ENCODE measurements at regions not wholly inside any gene's neighbourhood (a gene's known extent, or its start where the extent isn't known, plus 50 kb on each side); places are given as distances from the start of the nearest gene placed in this dataset.
"Not testable (repeated sequence)": the region's sequence is repeated elsewhere in the genome, so short reads cannot be mapped to it uniquely, and the experiment has no call there.

- Mint-ChIP-seq H3K9me3 (peaks cover 0 to 3% of the 10 kb centered on the region in 2 donors), H3K4me3 (peak overlapping the region in 1 of 2 donors; percentile 9), H3K27ac (no peak overlapping the region), H3K4me1 (ENCODE audit: low read depth) (peaks cover 37% of the 10 kb centered on the region), H3K27me3 (ENCODE audit: low read depth) (no peaks in the 10 kb centered on the region), H3K36me3 (ENCODE audit: insufficient read depth in 2 of 2) (no peaks in the 10 kb centered on the region)
- DNase-seq (peak; percentile 11 to 20), ATAC-seq (replicated peaks in 1 of 2) (peak; percentile 56 to 64)
Observed at GRCh38 chr2:12556762-12557161, 160.0 kb upstream of the TRIB2 start.

- Mint-ChIP-seq H3K36me3 (ENCODE audit: insufficient read depth in 2 of 2) (no peaks in the 10 kb centered on the region), H3K27ac (no peak overlapping the region), H3K4me3 (no peak overlapping the region), H3K9me3 (peaks cover 0 to 2% of the 10 kb centered on the region in 2 donors), H3K4me1 (ENCODE audit: low read depth) (peaks cover 37% of the 10 kb centered on the region), H3K27me3 (ENCODE audit: low read depth) (no peaks in the 10 kb centered on the region)
- DNase-seq (no peak), ATAC-seq (replicated peaks in 1 of 2) (no peak)
Observed at GRCh38 chr2:12557688-12558087, 159.0 kb upstream of the TRIB2 start.

DNA sequence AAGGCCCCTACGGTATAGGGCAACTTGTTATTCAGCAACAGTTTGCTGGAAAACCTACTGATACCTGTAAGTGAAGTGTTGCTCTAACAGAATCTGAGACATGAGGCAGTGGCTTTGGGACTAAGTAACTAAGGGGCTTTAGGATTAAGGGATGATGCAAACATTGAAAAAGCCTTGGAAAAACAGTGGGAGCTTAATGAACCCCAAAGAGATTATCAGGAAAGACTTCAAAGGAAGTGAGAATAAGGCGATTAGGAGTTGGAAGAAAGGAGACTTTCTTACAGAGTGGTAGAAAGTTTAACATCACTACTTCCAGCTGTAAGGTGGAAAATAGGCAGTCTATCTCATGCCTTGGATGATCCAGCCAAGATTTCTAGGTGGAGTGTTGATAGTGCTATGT lies 158.2 kb upstream of the TRIB2 start:
- H3K4me1 Mint-ChIP-seq (ENCODE audit: low read depth), result peaks cover 37% of the 10 kb centered on the region
- no peak for ATAC-seq (replicated peaks in 1 of 2)
- H3K4me3 Mint-ChIP-seq, result no peak overlapping the region
- no peak overlapping the region for H3K27ac Mint-ChIP-seq
- DNase-seq, result no peak
- no peaks in the 10 kb centered on the region for H3K36me3 Mint-ChIP-seq (ENCODE audit: insufficient read depth in 2 of 2)
- H3K27me3 Mint-ChIP-seq (ENCODE audit: low read depth), result no peaks in the 10 kb centered on the region
- H3K9me3 Mint-ChIP-seq, result peaks cover 0 to 2% of the 10 kb centered on the region in 2 donors

DNA sequence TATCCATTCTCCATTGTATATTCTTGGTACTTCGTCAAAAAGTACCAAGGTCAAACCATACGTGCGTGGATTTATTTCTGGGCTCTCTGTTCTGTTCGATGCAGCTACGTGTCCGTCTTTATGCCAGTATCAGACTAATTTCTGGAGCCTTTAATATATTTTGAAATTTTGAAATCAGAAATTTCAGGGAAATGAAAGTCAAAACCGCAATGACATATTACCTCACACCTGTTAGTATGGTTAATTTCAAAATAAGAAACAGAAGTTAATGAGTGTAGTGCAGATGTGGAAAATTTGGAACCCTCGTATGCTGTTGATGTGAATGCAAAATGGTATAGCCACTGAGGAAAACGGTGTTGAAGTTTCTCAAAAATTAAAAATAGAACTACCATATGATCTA lies 156.1 kb upstream of the TRIB2 start:
- no peak overlapping the region for H3K4me3 Mint-ChIP-seq
- H3K9me3 Mint-ChIP-seq, result peaks cover 0 to 2% of the 10 kb centered on the region in 2 donors
- H3K36me3 Mint-ChIP-seq (ENCODE audit: insufficient read depth in 2 of 2), result peaks cover 0 to 2% of the 10 kb centered on the region in 2 donors
- H3K27ac Mint-ChIP-seq, result no peak overlapping the region
- no peak for DNase-seq
- no peaks in the 10 kb centered on the region for H3K27me3 Mint-ChIP-seq (ENCODE audit: low read depth)
- peaks cover 18% of the 10 kb centered on the region for H3K4me1 Mint-ChIP-seq (ENCODE audit: low read depth)
- ATAC-seq (replicated peaks in 1 of 2), result no peak

DNA sequence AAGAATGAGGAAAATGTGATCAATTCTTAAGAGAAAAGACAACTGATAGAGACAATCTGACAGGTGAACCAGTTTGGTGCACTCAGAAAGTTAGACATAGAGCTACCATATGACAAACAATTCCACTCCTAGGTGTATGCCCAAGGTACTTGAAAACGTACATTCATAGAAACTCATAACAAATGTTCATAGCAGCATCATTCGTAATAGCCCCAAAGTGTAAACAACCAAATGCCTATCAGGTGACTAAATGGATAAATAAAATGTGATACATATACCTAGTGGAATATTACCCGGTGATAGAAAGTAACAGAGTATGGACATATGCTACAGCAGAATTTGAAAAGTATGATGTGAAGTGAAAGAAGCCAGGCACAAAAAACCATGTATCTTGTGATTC lies 149.3 kb upstream of the TRIB2 start:
- Mint-ChIP-seq H3K9me3 (peaks cover 0 to 2% of the 10 kb centered on the region in 2 donors), H3K27me3 (ENCODE audit: low read depth) (no peaks in the 10 kb centered on the region), H3K36me3 (ENCODE audit: insufficient read depth in 2 of 2) (peaks cover 0 to 2% of the 10 kb centered on the region in 2 donors), H3K27ac (no peak overlapping the region), H3K4me1 (ENCODE audit: low read depth) (no peaks in the 10 kb centered on the region), H3K4me3 (no peak overlapping the region)
- no peak for DNase-seq
- ATAC-seq (replicated peaks in 1 of 2), result no peak

DNA sequence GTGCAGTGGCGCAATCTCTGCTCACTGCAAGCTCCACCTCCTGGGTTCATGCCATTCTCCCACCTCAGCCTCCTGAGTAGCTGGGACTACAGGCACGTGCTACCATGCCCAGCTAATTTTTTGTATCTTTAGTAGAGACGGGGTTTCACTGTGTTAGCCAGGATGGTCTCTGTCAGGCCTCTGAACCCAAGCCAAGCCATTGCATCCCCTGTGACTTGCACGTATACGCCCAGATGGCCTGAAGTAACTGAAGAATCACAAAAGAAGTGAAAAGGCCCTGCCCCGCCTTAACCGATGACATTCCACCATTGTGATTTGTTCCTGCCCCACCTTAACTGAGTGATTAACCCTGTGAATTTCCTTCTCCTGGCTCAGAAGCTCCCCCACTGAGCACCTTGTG lies 147.2 kb upstream of the TRIB2 start:
- H3K4me3 Mint-ChIP-seq; H3K9me3 Mint-ChIP-seq; H3K27ac Mint-ChIP-seq; ATAC-seq (replicated peaks in 1 of 2); H3K36me3 Mint-ChIP-seq (ENCODE audit: insufficient read depth in 2 of 2); H3K4me1 Mint-ChIP-seq (ENCODE audit: low read depth); H3K27me3 Mint-ChIP-seq (ENCODE audit: low read depth); DNase-seq: not testable (repeated sequence)

DNA sequence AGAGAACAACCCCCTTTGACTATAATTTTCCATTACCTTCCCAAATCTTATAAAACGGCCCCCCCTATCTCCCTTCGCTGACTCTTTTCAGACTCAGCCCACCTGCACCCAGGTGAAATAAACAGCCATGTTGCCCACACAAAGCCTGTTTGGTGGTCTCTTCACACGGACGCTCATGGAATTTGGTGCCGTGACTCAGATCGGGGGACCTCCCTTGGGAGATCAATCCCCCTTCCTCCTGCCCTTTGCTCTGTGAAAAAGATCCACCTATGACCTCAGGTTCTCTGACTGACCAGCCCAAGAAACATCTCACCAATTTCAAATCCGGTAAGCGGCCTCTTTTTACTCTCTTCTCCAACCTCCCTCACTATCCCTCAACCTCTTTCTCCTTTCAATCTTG lies 146.8 kb upstream of the TRIB2 start:
- H3K9me3 Mint-ChIP-seq; H3K4me3 Mint-ChIP-seq; H3K27me3 Mint-ChIP-seq (ENCODE audit: low read depth); DNase-seq; H3K27ac Mint-ChIP-seq; ATAC-seq (replicated peaks in 1 of 2); H3K4me1 Mint-ChIP-seq (ENCODE audit: low read depth); H3K36me3 Mint-ChIP-seq (ENCODE audit: insufficient read depth in 2 of 2): not testable (repeated sequence)

- Mint-ChIP-seq H3K4me3 (no peak overlapping the region), H3K27me3 (ENCODE audit: low read depth) (no peaks in the 10 kb centered on the region), H3K36me3 (ENCODE audit: insufficient read depth in 2 of 2) (no peaks in the 10 kb centered on the region), H3K9me3 (peaks cover 1 to 2% of the 10 kb centered on the region in 2 donors), H3K4me1 (ENCODE audit: low read depth) (peaks cover 4% of the 10 kb centered on the region), H3K27ac (no peak overlapping the region)
- ATAC-seq (replicated peaks in 1 of 2), result no peak
- DNase-seq, result no peak
Observed at GRCh38 chr2:12577091-12577490, 139.6 kb upstream of the TRIB2 start.

DNA sequence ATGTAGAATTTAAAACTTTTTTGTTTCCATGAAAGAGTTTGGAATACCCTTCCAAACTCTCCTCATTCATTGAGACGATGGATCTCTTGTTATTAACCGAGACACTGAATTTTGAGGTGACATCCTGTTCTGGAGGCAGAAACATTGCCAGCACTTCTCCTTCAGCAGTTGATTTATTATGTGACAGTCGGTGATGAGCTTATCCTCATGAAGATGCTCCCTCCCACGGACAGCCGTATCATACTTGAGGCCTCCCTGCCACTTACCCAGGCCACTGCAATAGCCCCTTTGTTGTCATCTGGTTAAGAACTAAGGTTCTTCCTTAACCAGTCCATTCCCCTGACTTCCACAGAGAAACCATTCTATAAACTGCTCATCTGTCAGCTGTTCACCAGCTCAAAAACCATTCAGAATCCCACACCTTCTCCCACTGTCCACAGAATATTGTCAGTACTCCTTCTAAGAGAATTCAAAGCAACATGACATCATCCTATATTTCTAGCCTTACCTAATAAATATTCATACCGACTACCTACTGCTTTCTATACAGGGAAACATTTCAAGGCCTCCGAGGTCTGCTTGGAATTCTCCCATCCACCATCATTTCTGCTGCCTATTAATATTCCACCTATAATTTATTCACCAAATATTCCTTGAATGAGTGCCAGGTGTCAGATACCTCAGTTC lies 139.0 kb upstream of the TRIB2 start:
- no peak overlapping the region for H3K27ac Mint-ChIP-seq
- H3K4me1 Mint-ChIP-seq (ENCODE audit: low read depth), result peaks cover 4% of the 10 kb centered on the region
- peaks cover 1 to 2% of the 10 kb centered on the region in 2 donors for H3K9me3 Mint-ChIP-seq

GRCh38 chr2:12579018-12579417 lies 137.7 kb upstream of the TRIB2 start:
- DNase-seq (no peak), ATAC-seq (replicated peaks in 1 of 2) (no peak)
- Mint-ChIP-seq H3K27me3 (ENCODE audit: low read depth) (no peaks in the 10 kb centered on the region), H3K4me1 (ENCODE audit: low read depth) (peaks cover 4% of the 10 kb centered on the region), H3K4me3 (no peak overlapping the region), H3K9me3 (peaks cover 1 to 2% of the 10 kb centered on the region in 2 donors), H3K27ac (no peak overlapping the region), H3K36me3 (ENCODE audit: insufficient read depth in 2 of 2) (no peaks in the 10 kb centered on the region)

More for the DNA sequence above, 139.0 kb upstream of the TRIB2 start:
- no peak overlapping the region for H3K4me3 Mint-ChIP-seq
- ATAC-seq (replicated peaks in 1 of 2), result no peak
- H3K27me3 Mint-ChIP-seq (ENCODE audit: low read depth), result no peaks in the 10 kb centered on the region
- no peak for DNase-seq
- no peaks in the 10 kb centered on the region for H3K36me3 Mint-ChIP-seq (ENCODE audit: insufficient read depth in 2 of 2)

GRCh38 chr2:12584338-12584737 lies 132.4 kb upstream of the TRIB2 start:
- DNase-seq (no peak), ATAC-seq (replicated peaks in 1 of 2) (no peak)
- no peaks in the 10 kb centered on the region for H3K27me3 Mint-ChIP-seq (ENCODE audit: low read depth)
- no peaks in the 10 kb centered on the region for H3K36me3 Mint-ChIP-seq (ENCODE audit: insufficient read depth in 2 of 2)
- H3K4me3 Mint-ChIP-seq, result no peak overlapping the region
- peaks cover 16% of the 10 kb centered on the region for H3K4me1 Mint-ChIP-seq (ENCODE audit: low read depth)
- peaks cover 1 to 2% of the 10 kb centered on the region in 2 donors for H3K9me3 Mint-ChIP-seq
- H3K27ac Mint-ChIP-seq, result no peak overlapping the region

DNA sequence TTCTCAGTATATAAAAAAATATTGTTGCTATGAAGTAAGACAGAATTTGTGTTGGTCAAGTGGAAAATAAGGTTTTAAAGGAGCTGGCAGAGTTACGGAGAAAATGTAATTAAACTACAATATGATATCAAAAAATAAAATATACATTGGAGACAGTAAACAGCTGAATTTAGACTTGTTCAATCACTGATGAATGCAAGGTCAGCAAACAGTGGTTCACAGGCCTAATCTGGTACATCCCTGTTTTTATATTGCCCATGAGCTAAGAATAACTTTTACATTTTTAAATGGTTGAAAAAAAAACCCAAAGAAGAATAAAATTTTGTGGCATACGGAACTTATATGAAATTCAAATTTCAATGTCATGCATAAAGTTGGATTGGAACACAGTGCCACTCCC lies 131.0 kb upstream of the TRIB2 start:
- Mint-ChIP-seq H3K4me3 (no peak overlapping the region), H3K9me3 (no peaks in the 10 kb centered on the region), H3K27me3 (ENCODE audit: low read depth) (no peaks in the 10 kb centered on the region), H3K36me3 (ENCODE audit: insufficient read depth in 2 of 2) (no peaks in the 10 kb centered on the region), H3K27ac (no peak overlapping the region), H3K4me1 (ENCODE audit: low read depth) (peaks cover 20% of the 10 kb centered on the region)
- no peak for ATAC-seq (replicated peaks in 1 of 2)
- DNase-seq, result no peak

GRCh38 chr2:12587228-12587627 lies 129.5 kb upstream of the TRIB2 start:
- Mint-ChIP-seq H3K27ac (no peak overlapping the region), H3K36me3 (ENCODE audit: insufficient read depth in 2 of 2) (no peaks in the 10 kb centered on the region), H3K4me3 (no peak overlapping the region), H3K9me3 (no peaks in the 10 kb centered on the region), H3K27me3 (ENCODE audit: low read depth) (no peaks in the 10 kb centered on the region), H3K4me1 (ENCODE audit: low read depth) (peaks cover 20% of the 10 kb centered on the region)
- no peak for ATAC-seq (replicated peaks in 1 of 2)
- DNase-seq, result no peak
